Iris pigment epithelial cell (primary cell): ENCODE measurements at regions not wholly inside any gene's neighbourhood (a gene's known extent, or its start where the extent isn't known, plus 50 kb on each side); places are given as distances from the start of the nearest gene placed in this dataset.

ENCODE experiments used
- DNase-seq: peaks from one replicate; pipeline ENCODE4 v3.0.0-alpha.2; 2011; ENCODE audit warnings: low read depth

GRCh38 chr1:30405631-30406212 lies 317.7 kb downstream of the MATN1 start:
- no peak for DNase-seq

GRCh38 chr1:30405081-30405480 lies 318.3 kb downstream of the MATN1 start:
- DNase-seq = no peak

- no peak for DNase-seq
These were observed 319.0 kb downstream of the MATN1 start for GRCh38 chr1:30404341-30404740.

GRCh38 chr1:30403726-30404125 lies 319.7 kb downstream of the MATN1 start:
- no peak for DNase-seq

GRCh38 chr1:30403061-30403645 lies 320.2 kb downstream of the MATN1 start:
- DNase-seq = no peak

GRCh38 chr1:30402031-30402430 lies 321.4 kb downstream of the MATN1 start:
- DNase-seq = no peak

- no peak for DNase-seq
These were observed 322.9 kb downstream of the MATN1 start for GRCh38 chr1:30400507-30400906.

GRCh38 chr1:30399026-30399425 lies 324.4 kb downstream of the MATN1 start:
- DNase-seq = no peak

GRCh38 chr1:30397576-30397975 lies 325.8 kb downstream of the MATN1 start:
- no peak for DNase-seq

- no peak for DNase-seq
These were observed 327.8 kb downstream of the MATN1 start for GRCh38 chr1:30395631-30396030.

GRCh38 chr1:30388386-30388785 lies 335.0 kb downstream of the MATN1 start:
- DNase-seq = no peak

GRCh38 chr1:30386156-30386926 lies 337.0 kb downstream of the MATN1 start:
- DNase-seq = no peak

GRCh38 chr1:30385246-30385995 lies 338.0 kb downstream of the MATN1 start:
- no peak for DNase-seq

GRCh38 chr1:30384286-30385245 lies 338.8 kb downstream of the MATN1 start:
- no peak for DNase-seq

GRCh38 chr1:30383221-30383711 lies 340.1 kb downstream of the MATN1 start:
- DNase-seq = no peak

- DNase-seq = no peak
These were observed 340.9 kb downstream of the MATN1 start for GRCh38 chr1:30382496-30382895.

GRCh38 chr1:30381671-30382365 lies 341.6 kb downstream of the MATN1 start:
- no peak for DNase-seq

GRCh38 chr1:30381266-30381665 lies 342.1 kb downstream of the MATN1 start:
- no peak for DNase-seq

- DNase-seq = no peak
These were observed 342.8 kb downstream of the MATN1 start for GRCh38 chr1:30380625-30380984.

GRCh38 chr1:30379684-30380624 lies 343.4 kb downstream of the MATN1 start:
- peak; percentile 61 for DNase-seq
